Ectodermal cell (in vitro differentiated cells): ENCODE measurements at regions not wholly inside any gene's neighbourhood (a gene's known extent, or its start where the extent isn't known, plus 50 kb on each side); places are given as distances from the start of the nearest gene placed in this dataset.

Experiments
- H3K27ac ChIP-seq: 2 replicates; pipeline ENCODE4 v1.7.0; 2013; ENCODE audit warnings: mild to moderate bottlenecking, low read depth, low read length; ENCODE audit not compliant: insufficient read depth, poor library complexity, severe bottlenecking
- H3K27me3 ChIP-seq: 2 replicates; pipeline ENCODE4 v1.7.0; 2013; ENCODE audit warnings: mild to moderate bottlenecking, low read length; ENCODE audit not compliant: insufficient read depth, control insufficient read depth, poor library complexity, severe bottlenecking
- H3K36me3 ChIP-seq: one replicate; pipeline ENCODE4 v1.7.0; 2013; ENCODE audit warnings: low read length; ENCODE audit not compliant: control insufficient read depth, insufficient read depth
- H3K4me1 ChIP-seq: one replicate; pipeline ENCODE4 v1.7.0; 2013; ENCODE audit warnings: low read length; ENCODE audit not compliant: control insufficient read depth, insufficient read depth
- H3K4me3 ChIP-seq: 2 replicates; pipeline ENCODE4 v1.7.0; 2013; ENCODE audit warnings: low read depth, low read length, control low read depth; ENCODE audit not compliant: insufficient read depth
- H3K9me3 ChIP-seq: 2 replicates; pipeline ENCODE4 v1.7.0; 2013; ENCODE audit warnings: mild to moderate bottlenecking, low read length, moderate library complexity; ENCODE audit not compliant: control insufficient read depth
- WGBS, 2 experiments: methylation state at CpG; one replicate each; pipeline ENCODE4 v1.1.7; 2013; ENCODE audit warnings: missing lambda C conversion rate in 2 of 2; 5-methylcytosine and 5-hydroxymethylcytosine counted together

GRCh38 chr2:105974812-105975211, 219.3 kb downstream of the UXS1 start:
- no peaks in the 10 kb centered on the region for H3K36me3 ChIP-seq
- no peak overlapping the region for H3K4me3 ChIP-seq
- no peaks in the 10 kb centered on the region for H3K4me1 ChIP-seq
- H3K9me3 ChIP-seq, result no peaks in the 10 kb centered on the region
- no peaks in the 10 kb centered on the region for H3K27me3 ChIP-seq
- H3K27ac ChIP-seq, result no peak overlapping the region

- no peak overlapping the region for H3K27ac ChIP-seq
- no peak overlapping the region for H3K4me3 ChIP-seq
- WGBS, 2 experiments, result 94 to 95% methylated on average over 6 of the region's 6 CpGs
- H3K36me3 ChIP-seq, result no peaks in the 10 kb centered on the region
- H3K27me3 ChIP-seq, result no peaks in the 10 kb centered on the region
- no peaks in the 10 kb centered on the region for H3K4me1 ChIP-seq
- no peaks in the 10 kb centered on the region for H3K9me3 ChIP-seq
Observed at GRCh38 chr2:105972927-105973326, 221.2 kb downstream of the UXS1 start.

GRCh38 chr2:105972246-105972645, 221.9 kb downstream of the UXS1 start:
- H3K4me1 ChIP-seq, result no peaks in the 10 kb centered on the region
- WGBS, 2 experiments, result 78 to 79% methylated on average over 3 of the region's 3 CpGs

GRCh38 chr2:105969552-105969951, 224.5 kb downstream of the UXS1 start:
- no peaks in the 10 kb centered on the region for H3K4me1 ChIP-seq
- no peak overlapping the region for H3K27ac ChIP-seq
- no peaks in the 10 kb centered on the region for H3K9me3 ChIP-seq
- H3K27me3 ChIP-seq, result no peaks in the 10 kb centered on the region
- H3K36me3 ChIP-seq, result no peaks in the 10 kb centered on the region
- WGBS, 2 experiments, result 67 to 73% methylated on average over 6 to 7 of the region's 7 CpGs
- H3K4me3 ChIP-seq, result no peak overlapping the region

More at GRCh38 chr2:105972246-105972645, 221.9 kb downstream of the UXS1 start:
- H3K4me3 ChIP-seq, result no peak overlapping the region
- no peaks in the 10 kb centered on the region for H3K36me3 ChIP-seq
- no peaks in the 10 kb centered on the region for H3K9me3 ChIP-seq
- no peaks in the 10 kb centered on the region for H3K27me3 ChIP-seq
- no peak overlapping the region for H3K27ac ChIP-seq

- Histone ChIP-seq H3K4me1 (no peaks in the 10 kb centered on the region), H3K27me3 (peaks cover 35% of the 10 kb centered on the region), H3K27ac (no peak overlapping the region), H3K9me3 (no peaks in the 10 kb centered on the region), H3K36me3 (no peaks in the 10 kb centered on the region), H3K4me3 (no peak overlapping the region)
- WGBS, 2 experiments, result 85 to 89% methylated on average over 6 of the region's 6 CpGs
Observed at GRCh38 chr2:105962221-105962620, 217.5 kb downstream of the NCK2 start.

GRCh38 chr2:105961599-105962146, 217.0 kb downstream of the NCK2 start:
- no peaks in the 10 kb centered on the region for H3K36me3 ChIP-seq
- no peaks in the 10 kb centered on the region for H3K4me1 ChIP-seq
- H3K27ac ChIP-seq, result no peak overlapping the region
- peaks cover 41% of the 10 kb centered on the region for H3K27me3 ChIP-seq
- 58 to 63% methylated on average over 6 of the region's 6 CpGs for WGBS, 2 experiments
- no peak overlapping the region for H3K4me3 ChIP-seq
- no peaks in the 10 kb centered on the region for H3K9me3 ChIP-seq

GRCh38 chr2:105959357-105959756, 214.6 kb downstream of the NCK2 start:
- peaks cover 64% of the 10 kb centered on the region for H3K27me3 ChIP-seq
- H3K9me3 ChIP-seq, result no peaks in the 10 kb centered on the region
- no peak overlapping the region for H3K27ac ChIP-seq
- 77 to 80% methylated on average over 4 of the region's 4 CpGs for WGBS, 2 experiments
- no peak overlapping the region for H3K4me3 ChIP-seq
- H3K36me3 ChIP-seq, result no peaks in the 10 kb centered on the region
- peaks cover 6% of the 10 kb centered on the region for H3K4me1 ChIP-seq

- H3K27me3 ChIP-seq, result peaks cover 87% of the 10 kb centered on the region
- H3K27ac ChIP-seq, result no peak overlapping the region
- H3K4me1 ChIP-seq, result peaks cover 17% of the 10 kb centered on the region
- H3K4me3 ChIP-seq, result no peak overlapping the region
- H3K36me3 ChIP-seq, result no peaks in the 10 kb centered on the region
- 68 to 73% methylated on average over 3 of the region's 3 CpGs for WGBS, 2 experiments
- H3K9me3 ChIP-seq, result no peaks in the 10 kb centered on the region
Observed at GRCh38 chr2:105954891-105955290, 210.2 kb downstream of the NCK2 start.

- Histone ChIP-seq H3K27ac (no peak overlapping the region), H3K27me3 (peaks cover 81% of the 10 kb centered on the region), H3K4me1 (peaks cover 17% of the 10 kb centered on the region), H3K36me3 (no peaks in the 10 kb centered on the region), H3K4me3 (no peak overlapping the region), H3K9me3 (no peaks in the 10 kb centered on the region)
- 95 to 96% methylated on average over 4 of the region's 4 CpGs for WGBS, 2 experiments
Observed at GRCh38 chr2:105953942-105954341, 209.2 kb downstream of the NCK2 start.

GRCh38 chr2:105952131-105952530, 207.4 kb downstream of the NCK2 start:
- Histone ChIP-seq H3K4me1 (peaks cover 17% of the 10 kb centered on the region), H3K9me3 (no peaks in the 10 kb centered on the region), H3K4me3 (no peak overlapping the region), H3K36me3 (no peaks in the 10 kb centered on the region), H3K27me3 (peaks cover 81% of the 10 kb centered on the region), H3K27ac (no peak overlapping the region)
- WGBS, 2 experiments, result 75 to 79% methylated on average over 1 of the region's 1 CpG

GRCh38 chr2:105951384-105951694, 206.6 kb downstream of the NCK2 start:
- H3K27ac ChIP-seq, result no peak overlapping the region
- peaks cover 81% of the 10 kb centered on the region for H3K27me3 ChIP-seq
- H3K9me3 ChIP-seq, result no peaks in the 10 kb centered on the region
- H3K4me3 ChIP-seq, result no peak overlapping the region
- 79 to 89% methylated on average over 3 of the region's 3 CpGs for WGBS, 2 experiments
- no peaks in the 10 kb centered on the region for H3K36me3 ChIP-seq
- H3K4me1 ChIP-seq, result peaks cover 17% of the 10 kb centered on the region
